Suprapubic skin (tissue), 4 donors: ENCODE measurements at regions not wholly inside any gene's neighbourhood (a gene's known extent, or its start where the extent isn't known, plus 50 kb on each side); places are given as distances from the start of the nearest gene placed in this dataset.

Experiments used
- DNase-seq, 2 donors: peaks; one replicate each; pipeline ENCODE4 v3.0.0-alpha.2; 2019; ENCODE audit warnings: low spot score in 2 of 2
- H3K27ac ChIP-seq: fragments of 200-600 bp; sonication (generic); one replicate; pipeline ENCODE4 v1.5.1; 2019
- H3K27me3 ChIP-seq: fragments of 200-600 bp; sonication (generic); one replicate; pipeline ENCODE4 v1.5.1; 2019
- H3K36me3 ChIP-seq: fragments of 200-600 bp; sonication (generic); one replicate; pipeline ENCODE4 v1.5.1; 2019
- H3K4me1 ChIP-seq: fragments of 200-600 bp; sonication (generic); one replicate; pipeline ENCODE4 v1.5.1; 2019
- H3K4me3 ChIP-seq: fragments of 200-600 bp; sonication (generic); one replicate; pipeline ENCODE4 v1.5.1; 2019; ENCODE audit warnings: mild to moderate bottlenecking
- H3K9me3 ChIP-seq: fragments of 200-600 bp; sonication (generic); one replicate; pipeline ENCODE4 v1.5.1; 2019
- CTCF ChIP-seq, 2 donors: fragments of 200-600 bp in 1 of 2; fragments of 450-650 bp in 1 of 2; sonication (generic) in 1 of 2; IDR thresholded peaks; one replicate each; pipeline ENCODE4 v1.5.1; 2016 to 2019; ENCODE audit warnings: antibody characterized with exemption in 2 of 2, mild to moderate bottlenecking in 1 of 2, moderate library complexity in 1 of 2
- EP300 ChIP-seq: sonication (generic); formaldehyde crosslinking; IDR thresholded peaks from one replicate; pipeline ENCODE4 v1.6.1; 2017; ENCODE audit warnings: antibody characterized with exemption
- POLR2A ChIP-seq, 2 donors: fragments of 450-650 bp; IDR thresholded peaks; one replicate each; pipeline ENCODE4 v1.6.1; 2017; ENCODE audit warnings: antibody characterized with exemption in 2 of 2, mild to moderate bottlenecking in 2 of 2, moderate library complexity in 2 of 2
- POLR2AphosphoS5 ChIP-seq, 3 donors: sonication (generic); formaldehyde crosslinking; IDR thresholded peaks; one replicate each; pipeline ENCODE4 v1.6.1; 2017; ENCODE audit warnings: antibody characterized with exemption in 3 of 3
- WGBS: methylation state at CpG from one replicate; pipeline ENCODE4 v1.1.5; 2018; 5-methylcytosine and 5-hydroxymethylcytosine counted together

- no peak overlapping the region for H3K27ac ChIP-seq
- H3K9me3 ChIP-seq: no peaks in the 10 kb centered on the region
- H3K4me3 ChIP-seq: no peak overlapping the region
- no peaks in the 10 kb centered on the region for H3K27me3 ChIP-seq
- H3K4me1 ChIP-seq: no peaks in the 10 kb centered on the region
- TF ChIP-seq POLR2AphosphoS5 (IDR thresholded peaks at IDR 0.05) (no peak), POLR2A (IDR thresholded peaks at IDR 0.05) (no peak), CTCF (IDR thresholded peaks at IDR 0.05) (no peak), EP300 (no peak)
- 85% methylated on average over 1 of the region's 1 CpG for WGBS
- no peak for DNase-seq
- no peaks in the 10 kb centered on the region for H3K36me3 ChIP-seq
Measured at GRCh38 chr9:105846825-105847224, 152.5 kb downstream of the TMEM38B start.

- H3K4me1 ChIP-seq: no peaks in the 10 kb centered on the region
- no peak for DNase-seq
- no peak for TF ChIP-seq POLR2AphosphoS5 (IDR thresholded peaks at IDR 0.05)
- TF ChIP-seq POLR2A (IDR thresholded peaks at IDR 0.05): no peak
- TF ChIP-seq CTCF (IDR thresholded peaks at IDR 0.05): no peak
- no peak for TF ChIP-seq EP300
- 75% methylated on average over 4 of the region's 4 CpGs for WGBS
- H3K27me3 ChIP-seq: no peaks in the 10 kb centered on the region
- H3K36me3 ChIP-seq: no peaks in the 10 kb centered on the region
- no peaks in the 10 kb centered on the region for H3K9me3 ChIP-seq
- H3K27ac ChIP-seq: no peak overlapping the region
- no peak overlapping the region for H3K4me3 ChIP-seq
Measured at GRCh38 chr9:105850852-105851500, 156.6 kb downstream of the TMEM38B start.

- H3K27ac ChIP-seq: no peak overlapping the region
- H3K4me3 ChIP-seq: no peak overlapping the region
- no peaks in the 10 kb centered on the region for H3K9me3 ChIP-seq
- TF ChIP-seq POLR2A (IDR thresholded peaks at IDR 0.05) (no peak), EP300 (no peak), POLR2AphosphoS5 (IDR thresholded peaks at IDR 0.05) (no peak), CTCF (IDR thresholded peaks at IDR 0.05) (no peak)
- H3K27me3 ChIP-seq: no peaks in the 10 kb centered on the region
- no peaks in the 10 kb centered on the region for H3K36me3 ChIP-seq
- no peaks in the 10 kb centered on the region for H3K4me1 ChIP-seq
- DNase-seq: no peak
- 69% methylated on average over 1 of the region's 1 CpG for WGBS
Measured at GRCh38 chr9:105854026-105854782, 159.9 kb downstream of the TMEM38B start.

- no peak overlapping the region for H3K27ac ChIP-seq
- TF ChIP-seq POLR2AphosphoS5 (IDR thresholded peaks at IDR 0.05) (no peak), CTCF (IDR thresholded peaks at IDR 0.05) (no peak), EP300 (no peak), POLR2A (IDR thresholded peaks at IDR 0.05) (no peak)
- DNase-seq: no peak
- no peaks in the 10 kb centered on the region for H3K36me3 ChIP-seq
- no peak overlapping the region for H3K4me3 ChIP-seq
- no peaks in the 10 kb centered on the region for H3K27me3 ChIP-seq
- H3K4me1 ChIP-seq: no peaks in the 10 kb centered on the region
- H3K9me3 ChIP-seq: no peaks in the 10 kb centered on the region
- WGBS: 72% methylated on average over 3 of the region's 3 CpGs
Measured at GRCh38 chr9:105854783-105855724, 160.7 kb downstream of the TMEM38B start.
